MCF 10A (cell line): ENCODE measurements at regions not wholly inside any gene's neighbourhood (a gene's known extent, or its start where the extent isn't known, plus 50 kb on each side); places are given as distances from the start of the nearest gene placed in this dataset.

Experiments used
- BruUV-seq: library from RNA; stranded (reverse); fragments of 400-500 nt; replicated peaks from 2 replicates; lab custom pipeline; 2021; lab: Mats Ljungman, UMichigan
- CTCF ChIA-PET: fragments of 300-600 bp; sonication (Branson Sonifier 250); formaldehyde crosslinking; extraction: SDS; loops from one replicate; lab custom pipeline; 2021; ENCODE audit warnings: antibody characterized with exemption, inconsistent platforms; lab: Yijun Ruan, JAX
- POLR2A ChIA-PET: fragments of 300-600, 350-650 bp; sonication (Branson Sonifier 250); formaldehyde crosslinking; extraction: SDS; loops from one replicate; lab custom pipeline; 2020; ENCODE audit warnings: antibody characterized with exemption, inconsistent platforms; lab: Yijun Ruan, JAX
- DNase-seq: peaks from one replicate; pipeline ENCODE4 v3.0.0-alpha.2; 2018; ENCODE audit not compliant: unreplicated experiment
- H3K27ac Mint-ChIP-seq: one replicate; pipeline ENCODE4 v1.8.0; 2022; ENCODE audit warnings: mild to moderate bottlenecking, low read depth, mixed read lengths; ENCODE audit not compliant: unreplicated experiment
- H3K27me3 Mint-ChIP-seq: one replicate; pipeline ENCODE4 v1.8.0; 2022; ENCODE audit warnings: mixed read lengths; ENCODE audit not compliant: insufficient read depth, unreplicated experiment
- H3K36me3 Mint-ChIP-seq: one replicate; pipeline ENCODE4 v1.8.0; 2022; ENCODE audit warnings: mild to moderate bottlenecking, moderate library complexity, mixed read lengths; ENCODE audit not compliant: insufficient read depth, unreplicated experiment
- H3K4me1 Mint-ChIP-seq: one replicate; pipeline ENCODE4 v1.8.0; 2022; ENCODE audit warnings: mixed read lengths; ENCODE audit not compliant: insufficient read depth, unreplicated experiment
- H3K4me3 Mint-ChIP-seq: one replicate; pipeline ENCODE4 v1.8.0; 2022; ENCODE audit warnings: mild to moderate bottlenecking, moderate library complexity, mixed read lengths; ENCODE audit not compliant: unreplicated experiment
- H3K9me3 Mint-ChIP-seq: one replicate; pipeline ENCODE4 v1.8.0; 2022; ENCODE audit warnings: mixed read lengths; ENCODE audit not compliant: unreplicated experiment
- CTCF ChIP-seq: fragments of 200-600 bp; IDR thresholded peaks from one replicate; pipeline ENCODE4 v1.8.0; 2022; ENCODE audit warnings: antibody characterized with exemption, mild to moderate bottlenecking; ENCODE audit not compliant: unreplicated experiment
- intact Hi-C: fragments of 100-400 bp; cut with micrococcal nuclease; formaldehyde crosslinking; loops from 2 replicates; pipeline ENCODE4 v1.14.1; 2022

- CTCF ChIA-PET = interaction anchor here (1.0 kb wide), 1 partner anchor 537 kb away, joined by 3 read pairs; no protein-coding TSS in a partner anchor
- intact Hi-C loops = loop anchor here (5.0 kb wide), 1 partner anchor 538 kb away; no protein-coding TSS in a partner anchor
- no TSS peak for BruUV-seq
- Mint-ChIP-seq H3K4me1 (no peaks in the 10 kb centered on the region), H3K9me3 (no peaks in the 10 kb centered on the region), H3K27ac (no peak overlapping the region), H3K4me3 (no peak overlapping the region), H3K27me3 (peaks cover 21% of the 10 kb centered on the region), H3K36me3 (no peaks in the 10 kb centered on the region)
- no peak for TF ChIP-seq CTCF
- DNase-seq = no peak
- POLR2A ChIA-PET = no interaction called here
Observed at GRCh38 chr5:88144219-88145001, 124.2 kb downstream of the TMEM161B start.

- Mint-ChIP-seq H3K36me3 (no peaks in the 10 kb centered on the region), H3K4me1 (no peaks in the 10 kb centered on the region), H3K9me3 (no peaks in the 10 kb centered on the region), H3K27ac (no peak overlapping the region), H3K27me3 (peaks cover 21% of the 10 kb centered on the region), H3K4me3 (no peak overlapping the region)
- TF ChIP-seq CTCF = no peak
- ChIA-PET CTCF (interaction anchor here (0.9 to 1.0 kb wide), 2 partner anchors 12 to 538 kb away, joined by 3 read pairs; no protein-coding TSS in a partner anchor), POLR2A (no interaction called here)
- no TSS peak for BruUV-seq
- intact Hi-C loops = loop anchor here (5.0 kb wide), 1 partner anchor 539 kb away; no protein-coding TSS in a partner anchor
- no peak for DNase-seq
Observed at GRCh38 chr5:88143693-88144218, 124.9 kb downstream of the TMEM161B start.

- ChIA-PET CTCF (interaction anchor here (0.9 to 1.0 kb wide), 2 partner anchors 12 to 538 kb away, joined by 3 read pairs; no protein-coding TSS in a partner anchor), POLR2A (no interaction called here)
- TF ChIP-seq CTCF = no peak
- Mint-ChIP-seq H3K9me3 (no peaks in the 10 kb centered on the region), H3K4me1 (no peaks in the 10 kb centered on the region), H3K4me3 (no peak overlapping the region), H3K36me3 (no peaks in the 10 kb centered on the region), H3K27me3 (peaks cover 15% of the 10 kb centered on the region), H3K27ac (no peak overlapping the region)
- DNase-seq = no peak
- intact Hi-C loops = loop anchor here (5.0 kb wide), 1 partner anchor 539 kb away; no protein-coding TSS in a partner anchor
- BruUV-seq = no TSS peak
Observed at GRCh38 chr5:88142886-88143692, 125.6 kb downstream of the TMEM161B start.

- ChIA-PET CTCF (interaction anchor here (0.9 kb wide), 1 partner anchor 13 kb away, joined by 3 read pairs; no protein-coding TSS in a partner anchor), POLR2A (no interaction called here)
- Mint-ChIP-seq H3K4me3 (no peak overlapping the region), H3K9me3 (no peaks in the 10 kb centered on the region), H3K27me3 (peaks cover 11% of the 10 kb centered on the region), H3K36me3 (no peaks in the 10 kb centered on the region), H3K4me1 (no peaks in the 10 kb centered on the region), H3K27ac (no peak overlapping the region)
- DNase-seq = no peak
- intact Hi-C loops = loop anchor here (5.0 kb wide), 1 partner anchor 540 kb away; no protein-coding TSS in a partner anchor
- BruUV-seq = no TSS peak
- TF ChIP-seq CTCF = no peak
Observed at GRCh38 chr5:88142636-88142885, 126.1 kb downstream of the TMEM161B start.
